GM12874 (cell line): ENCODE measurements at regions not wholly inside any gene's neighbourhood (a gene's known extent, or its start where the extent isn't known, plus 50 kb on each side); places are given as distances from the start of the nearest gene placed in this dataset.

Source experiments
- TF ChIP-seq, protein P1 (sequence below): IDR thresholded peaks from 2 replicates; pipeline ENCODE4 v1.5.1; 2011; ENCODE audit warnings: low read depth, mild to moderate bottlenecking, control low read depth, low read length, moderate library complexity; ENCODE audit not compliant: insufficient read depth

DNA sequence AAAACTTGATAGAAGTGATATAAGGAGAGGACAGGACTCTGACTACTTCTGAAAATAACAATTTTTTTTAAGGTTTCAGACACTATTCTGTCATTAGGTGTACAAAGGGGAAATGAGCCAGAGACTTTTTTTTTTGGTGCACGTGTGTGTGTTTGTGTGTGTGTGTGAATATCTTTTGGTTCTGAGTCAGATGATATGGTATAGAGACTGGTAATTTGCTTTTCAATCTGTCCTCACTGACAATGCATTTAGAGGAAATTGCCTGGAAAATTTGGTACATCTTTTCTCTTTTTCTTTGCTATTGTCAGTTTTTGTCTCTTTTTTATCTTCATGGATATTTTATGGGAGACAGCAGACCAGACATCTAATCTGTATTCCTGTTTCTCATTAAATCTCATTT, 59.3 kb downstream of the DDIT4L start:
- TF ChIP-seq, protein P1, sequence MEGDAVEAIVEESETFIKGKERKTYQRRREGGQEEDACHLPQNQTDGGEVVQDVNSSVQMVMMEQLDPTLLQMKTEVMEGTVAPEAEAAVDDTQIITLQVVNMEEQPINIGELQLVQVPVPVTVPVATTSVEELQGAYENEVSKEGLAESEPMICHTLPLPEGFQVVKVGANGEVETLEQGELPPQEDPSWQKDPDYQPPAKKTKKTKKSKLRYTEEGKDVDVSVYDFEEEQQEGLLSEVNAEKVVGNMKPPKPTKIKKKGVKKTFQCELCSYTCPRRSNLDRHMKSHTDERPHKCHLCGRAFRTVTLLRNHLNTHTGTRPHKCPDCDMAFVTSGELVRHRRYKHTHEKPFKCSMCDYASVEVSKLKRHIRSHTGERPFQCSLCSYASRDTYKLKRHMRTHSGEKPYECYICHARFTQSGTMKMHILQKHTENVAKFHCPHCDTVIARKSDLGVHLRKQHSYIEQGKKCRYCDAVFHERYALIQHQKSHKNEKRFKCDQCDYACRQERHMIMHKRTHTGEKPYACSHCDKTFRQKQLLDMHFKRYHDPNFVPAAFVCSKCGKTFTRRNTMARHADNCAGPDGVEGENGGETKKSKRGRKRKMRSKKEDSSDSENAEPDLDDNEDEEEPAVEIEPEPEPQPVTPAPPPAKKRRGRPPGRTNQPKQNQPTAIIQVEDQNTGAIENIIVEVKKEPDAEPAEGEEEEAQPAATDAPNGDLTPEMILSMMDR, result no peak

DNA sequence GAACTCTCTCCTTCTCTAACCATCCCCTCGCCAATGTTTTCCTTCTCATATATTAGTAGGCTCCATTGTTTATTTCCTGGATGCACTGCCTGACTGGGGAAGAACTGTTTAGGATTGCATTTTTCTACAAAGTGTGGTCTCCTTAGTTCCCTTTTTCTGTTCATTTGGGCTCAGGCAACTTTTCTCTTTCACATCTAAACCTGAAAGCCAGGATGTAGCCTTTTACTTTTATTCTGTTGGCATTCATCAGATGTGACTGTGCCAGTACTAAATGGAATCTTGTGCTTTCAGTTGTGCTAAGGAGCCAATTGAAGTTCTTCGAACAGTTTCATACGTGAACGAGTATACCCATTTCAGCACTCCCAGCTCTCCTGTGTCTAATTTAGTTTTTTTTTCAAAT, 59.8 kb downstream of the DDIT4L start:
- TF ChIP-seq, protein P1, result no peak

DNA sequence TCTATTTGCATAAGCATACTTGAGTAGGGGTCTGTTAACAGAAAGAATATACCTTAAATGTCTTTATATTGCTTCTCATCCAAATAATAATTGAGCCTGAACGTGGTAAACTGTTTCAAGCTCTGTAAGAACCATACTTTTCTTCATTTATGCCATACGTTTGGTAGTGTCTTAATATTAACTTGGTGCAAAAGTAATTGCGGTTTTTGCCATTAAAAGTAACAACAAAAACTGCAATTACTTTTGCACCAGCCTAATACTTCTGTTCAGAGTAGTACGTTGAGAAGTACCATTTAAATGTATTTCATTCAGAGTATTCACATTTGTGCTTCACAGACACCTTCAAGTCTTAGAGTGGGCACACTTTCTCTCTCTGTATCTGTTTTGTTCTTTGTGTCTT, 60.5 kb downstream of the DDIT4L start:
- TF ChIP-seq, protein P1, result no peak

DNA sequence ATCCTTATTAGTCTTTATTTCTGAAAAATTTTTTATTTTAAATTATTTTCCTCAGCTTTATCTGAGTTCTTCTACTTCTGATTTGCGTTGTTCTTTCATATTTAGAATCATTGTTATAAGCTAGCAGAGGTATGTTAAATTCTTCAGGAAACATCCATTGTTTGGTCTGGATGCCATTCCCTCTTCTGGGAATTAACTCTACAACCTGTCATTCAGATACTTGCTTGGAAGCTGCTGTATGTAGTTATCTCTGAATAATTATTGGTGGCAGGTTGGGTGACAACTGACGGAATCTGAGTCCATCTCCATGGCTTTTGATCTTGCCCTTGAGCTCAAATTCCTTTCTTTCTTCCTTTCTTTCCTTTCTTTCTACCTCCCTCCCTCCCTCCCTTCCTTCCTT, 61.9 kb downstream of the DDIT4L start:
- TF ChIP-seq, protein P1, result no peak

DNA sequence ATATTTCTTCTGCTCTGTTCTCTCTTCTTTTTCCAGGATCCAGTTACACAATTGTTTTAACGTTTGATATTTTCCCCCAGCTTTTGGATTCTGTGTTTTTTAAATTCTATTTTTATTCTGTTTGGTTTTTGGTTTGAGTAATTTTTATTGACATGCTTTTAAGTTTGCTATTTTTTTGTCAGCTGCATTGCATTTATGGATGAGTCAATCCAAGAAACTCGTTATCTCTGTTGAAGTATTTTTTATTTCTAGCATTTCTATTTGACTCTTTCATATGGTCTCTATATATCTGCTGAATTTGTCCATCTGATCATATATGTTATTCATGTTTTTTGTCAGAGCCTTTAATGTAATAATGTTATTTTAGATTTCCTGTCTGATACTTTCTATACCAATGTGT, 65.6 kb downstream of the DDIT4L start:
- TF ChIP-seq, protein P1, result no peak

DNA sequence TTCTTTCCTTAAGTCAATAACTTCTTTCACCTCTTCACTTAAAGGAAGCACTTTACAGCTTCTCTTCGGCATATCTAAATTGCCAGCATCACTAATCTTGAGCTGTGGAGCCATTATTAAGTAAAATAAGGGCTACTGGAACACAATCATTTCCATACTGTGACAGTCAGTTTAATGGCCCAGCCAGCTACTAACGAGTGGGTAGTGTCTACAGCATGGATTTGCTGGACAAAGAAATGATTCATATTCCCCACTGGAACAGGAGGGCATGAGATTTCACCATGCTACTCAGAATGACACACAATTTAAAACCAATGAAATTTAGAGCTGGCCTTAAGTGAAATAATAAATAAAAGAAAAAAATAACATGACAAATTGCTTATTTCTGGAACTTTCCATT, 72.1 kb downstream of the DDIT4L start:
- TF ChIP-seq, protein P1, result no peak

DNA sequence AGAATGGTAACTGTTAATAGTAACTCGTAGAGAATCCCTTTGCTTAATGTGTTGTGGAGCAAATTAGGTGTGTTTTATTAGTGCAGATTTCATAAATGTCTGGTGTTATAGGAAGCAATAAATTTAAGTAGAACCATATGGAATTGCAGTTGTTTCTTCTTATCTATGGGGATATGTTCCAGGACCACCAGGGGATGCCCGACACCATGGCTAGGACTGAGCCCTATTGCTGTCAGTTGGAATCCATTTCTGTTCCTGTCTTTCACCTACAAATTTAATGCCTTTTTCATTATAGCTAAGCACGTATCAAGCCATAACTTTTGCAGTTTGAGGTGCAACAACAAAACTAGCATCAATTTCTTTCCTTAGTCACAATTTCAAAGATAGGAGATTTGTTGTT, 72.5 kb downstream of the DDIT4L start:
- TF ChIP-seq, protein P1, result no peak

DNA sequence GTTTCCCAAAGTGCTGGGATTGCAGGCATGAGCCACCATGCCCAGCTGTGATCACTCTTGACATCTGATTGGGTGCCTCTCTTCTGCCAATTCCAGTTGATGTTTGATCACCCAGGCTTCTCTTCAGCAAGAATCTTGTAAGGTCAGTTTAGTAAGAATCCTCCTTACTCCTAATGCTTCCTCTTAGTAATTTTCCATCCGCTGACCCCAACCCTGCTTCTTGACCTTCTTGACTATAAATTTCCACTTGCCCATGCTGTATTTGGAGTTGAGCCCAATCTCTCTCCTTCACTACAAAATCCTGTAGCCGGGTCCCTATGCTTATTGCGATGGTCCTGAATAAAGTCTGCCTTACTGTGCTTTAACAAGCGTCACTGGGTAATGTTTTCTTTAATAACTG, 75.4 kb downstream of the DDIT4L start:
- TF ChIP-seq, protein P1, result no peak
